Lung (tissue), 11 donors: ENCODE measurements at regions not wholly inside any gene's neighbourhood (a gene's known extent, or its start where the extent isn't known, plus 50 kb on each side); places are given as distances from the start of the nearest gene placed in this dataset.
A peak's percentile ranks its signal among the peaks of the same experiment; 100 is the strongest.

Experiments
- ATAC-seq: fragments of 200-7000 bp; cut with Tn5 transposase; one replicate; pipeline ENCODE4 v1.9.1; 2020; ENCODE audit warnings: moderate number of reproducible peaks; ENCODE audit not compliant: insufficient read depth, low FRiP score
- DNase-seq, 3 donors: peaks; one replicate each; pipeline ENCODE4 v3.0.0-alpha.2; 2013 to 2017
- H3K27ac ChIP-seq, 2 donors: one replicate each; pipeline ENCODE4 v1.5.1; 2013; ENCODE audit warnings: mild to moderate bottlenecking in 2 of 2, moderate library complexity in 2 of 2, control low read depth in 1 of 2, inconsistent platforms in 1 of 2, low read depth in 1 of 2, low read length in 1 of 2
- H3K27me3 ChIP-seq, 3 donors: one replicate each; pipeline ENCODE4 v1.5.1; 2013; ENCODE audit warnings: low read length in 2 of 3; ENCODE audit not compliant: control insufficient read depth in 3 of 3, insufficient read depth in 3 of 3
- H3K36me3 ChIP-seq, 4 donors: one replicate each; pipeline ENCODE4 v1.5.1; 2013; ENCODE audit warnings: low read length in 4 of 4, mild to moderate bottlenecking in 1 of 4, moderate library complexity in 1 of 4; ENCODE audit not compliant: control insufficient read depth in 4 of 4, insufficient read depth in 4 of 4
- H3K4me1 ChIP-seq, 5 donors: one replicate each; pipeline ENCODE4 v1.5.1; 2013; ENCODE audit warnings: low read length in 5 of 5, mild to moderate bottlenecking in 2 of 5, moderate library complexity in 1 of 5; ENCODE audit not compliant: control insufficient read depth in 5 of 5, insufficient read depth in 5 of 5
- H3K4me3 ChIP-seq: one replicate; pipeline ENCODE4 v1.5.1; 2013; ENCODE audit warnings: mild to moderate bottlenecking, control low read depth, moderate library complexity
- H3K9ac ChIP-seq, 2 donors: one replicate each; pipeline ENCODE4 v1.5.1; 2013; ENCODE audit warnings: low read length in 2 of 2, control low read depth in 1 of 2; ENCODE audit not compliant: insufficient read depth in 1 of 2
- H3K9me3 ChIP-seq, 4 donors: one replicate each; pipeline ENCODE4 v1.5.1; 2013; ENCODE audit warnings: low read length in 3 of 4, mild to moderate bottlenecking in 1 of 4, moderate library complexity in 1 of 4; ENCODE audit not compliant: control insufficient read depth in 4 of 4, insufficient read depth in 3 of 4
- CTCF ChIP-seq: IDR thresholded peaks from 2 replicates; pipeline ENCODE4 v1.5.1; 2012; ENCODE audit warnings: mild to moderate bottlenecking; ENCODE audit errors: control extremely low read depth, extremely low read depth
- WGBS, 2 donors: extraction: QIAGEN DNeasy Blood & Tissue Kit; methylation state at CpG; one replicate each; pipeline ENCODE4 v1.1.7; 2013; 5-methylcytosine and 5-hydroxymethylcytosine counted together
- donor health status: control.
- donor health status: control.
- donor health status: Bipolar disorder and iron deficiency.
- donor health status: healthy.
- donor health status: DM: yes; HTN: yes; CAD: no.

GRCh38 chr7:121797657-121798452 lies 75.1 kb upstream of the PTPRZ1 start:
- H3K9ac ChIP-seq = no peak overlapping the region
- peak in 2 of 3 donors; percentile 43 to 56 for DNase-seq
- ATAC-seq = no peak

GRCh38 chr7:121796936-121797656 lies 75.9 kb upstream of the PTPRZ1 start:
- WGBS, 2 donors = 75 to 82% methylated on average over 7 of the region's 7 CpGs
- Histone ChIP-seq H3K4me1 (peaks cover 0 to 30% (median 4%) of the 10 kb centered on the region in 5 donors), H3K9me3 (no peaks in the 10 kb centered on the region), H3K27me3 (no peaks in the 10 kb centered on the region), H3K36me3 (no peaks in the 10 kb centered on the region), H3K27ac (no peak overlapping the region), H3K4me3 (no peak overlapping the region), H3K9ac (no peak overlapping the region)
- DNase-seq (no peak), ATAC-seq (no peak)
- no peak for TF ChIP-seq CTCF

More at GRCh38 chr7:121797657-121798452, 75.1 kb upstream of the PTPRZ1 start:
- Histone ChIP-seq H3K27ac (no peak overlapping the region), H3K9me3 (no peaks in the 10 kb centered on the region), H3K4me1 (peaks cover 0 to 30% (median 4%) of the 10 kb centered on the region in 5 donors), H3K4me3 (no peak overlapping the region), H3K36me3 (no peaks in the 10 kb centered on the region), H3K27me3 (no peaks in the 10 kb centered on the region)
- 70 to 73% methylated on average over 6 of the region's 6 CpGs for WGBS, 2 donors
- TF ChIP-seq CTCF = no peak

- H3K4me3 ChIP-seq = no peak overlapping the region
- H3K4me1 ChIP-seq = peaks cover 0 to 30% (median 4%) of the 10 kb centered on the region in 5 donors
- 89 to 91% methylated on average over 4 of the region's 4 CpGs for WGBS, 2 donors
- no peak for ATAC-seq
- no peak for DNase-seq
- TF ChIP-seq CTCF = no peak
- no peaks in the 10 kb centered on the region for H3K9me3 ChIP-seq
- H3K27me3 ChIP-seq = no peaks in the 10 kb centered on the region
- H3K9ac ChIP-seq = no peak overlapping the region
- H3K27ac ChIP-seq = no peak overlapping the region
- H3K36me3 ChIP-seq = no peaks in the 10 kb centered on the region
Measured at GRCh38 chr7:121796381-121796780, 76.6 kb upstream of the PTPRZ1 start.
